ENCODE measurements at regions not wholly inside any gene's neighbourhood (a gene's known extent, or its start where the extent isn't known, plus 50 kb on each side); places are given as distances from the start of the nearest gene placed in this dataset.

DNA sequence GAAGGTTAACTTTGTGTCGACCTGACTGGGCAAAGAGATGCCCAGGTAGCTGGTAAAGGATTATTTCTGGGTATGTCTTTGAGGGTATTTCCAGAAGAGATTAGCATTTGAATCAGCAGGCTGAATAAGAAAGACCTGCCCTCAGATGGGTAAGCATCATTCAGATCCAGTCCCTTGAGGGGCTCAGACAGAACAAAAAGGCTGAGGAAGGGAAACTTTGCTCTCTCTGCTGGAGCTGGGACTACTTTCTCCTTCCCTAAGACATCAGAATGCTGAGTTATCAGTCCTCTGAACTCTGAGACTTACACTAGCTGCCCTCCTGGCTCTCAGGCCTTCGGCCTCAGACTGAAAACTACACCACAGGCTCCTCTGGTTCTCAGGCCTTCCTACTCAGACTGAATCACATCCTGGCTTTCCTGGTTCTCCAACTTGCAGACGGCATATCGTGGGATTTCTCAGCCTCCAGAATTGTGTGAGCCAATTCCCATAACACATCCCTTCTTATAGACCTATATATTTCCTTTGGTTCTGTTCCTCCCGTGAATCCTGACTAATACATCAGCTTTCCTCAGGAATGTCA is 982.9 kb downstream of the TUSC7 start:
- ATAC-seq (ENCODE audit: insufficient read depth, low FRiP score) (no peak), DNase-seq (no peak)
- H3K4me3 ChIP-seq: no peak overlapping the region
- TF ChIP-seq, protein P1, sequence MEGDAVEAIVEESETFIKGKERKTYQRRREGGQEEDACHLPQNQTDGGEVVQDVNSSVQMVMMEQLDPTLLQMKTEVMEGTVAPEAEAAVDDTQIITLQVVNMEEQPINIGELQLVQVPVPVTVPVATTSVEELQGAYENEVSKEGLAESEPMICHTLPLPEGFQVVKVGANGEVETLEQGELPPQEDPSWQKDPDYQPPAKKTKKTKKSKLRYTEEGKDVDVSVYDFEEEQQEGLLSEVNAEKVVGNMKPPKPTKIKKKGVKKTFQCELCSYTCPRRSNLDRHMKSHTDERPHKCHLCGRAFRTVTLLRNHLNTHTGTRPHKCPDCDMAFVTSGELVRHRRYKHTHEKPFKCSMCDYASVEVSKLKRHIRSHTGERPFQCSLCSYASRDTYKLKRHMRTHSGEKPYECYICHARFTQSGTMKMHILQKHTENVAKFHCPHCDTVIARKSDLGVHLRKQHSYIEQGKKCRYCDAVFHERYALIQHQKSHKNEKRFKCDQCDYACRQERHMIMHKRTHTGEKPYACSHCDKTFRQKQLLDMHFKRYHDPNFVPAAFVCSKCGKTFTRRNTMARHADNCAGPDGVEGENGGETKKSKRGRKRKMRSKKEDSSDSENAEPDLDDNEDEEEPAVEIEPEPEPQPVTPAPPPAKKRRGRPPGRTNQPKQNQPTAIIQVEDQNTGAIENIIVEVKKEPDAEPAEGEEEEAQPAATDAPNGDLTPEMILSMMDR (IDR thresholded peaks at IDR 0.05; ENCODE audit: control extremely low read depth, extremely low read depth): no peak
- 79 to 88% methylated on average over 5 of the region's 5 CpGs for WGBS, 2 donors
- H3K36me3 ChIP-seq (ENCODE audit: control insufficient read depth in 4 of 4, insufficient read depth in 4 of 4, low read length in 4 of 4): no peaks in the 10 kb centered on the region
- peaks cover 0 to 4% (median 0%) of the 10 kb centered on the region in 3 donors for H3K27me3 ChIP-seq (ENCODE audit: control insufficient read depth in 3 of 3, insufficient read depth in 3 of 3, low read length in 2 of 3)
- peaks cover 0 to 16% (median 9%) of the 10 kb centered on the region in 5 donors for H3K4me1 ChIP-seq (ENCODE audit: control insufficient read depth in 5 of 5, insufficient read depth in 5 of 5, low read length in 5 of 5)
- H3K9me3 ChIP-seq (ENCODE audit: control insufficient read depth in 4 of 4, insufficient read depth in 3 of 4, low read length in 3 of 4): no peaks in the 10 kb centered on the region
- H3K9ac ChIP-seq (ENCODE audit: insufficient read depth in 1 of 2, low read length in 2 of 2): no peak overlapping the region
- H3K27ac ChIP-seq (ENCODE audit: low read depth in 1 of 2, low read length in 1 of 2): no peak overlapping the region

DNA sequence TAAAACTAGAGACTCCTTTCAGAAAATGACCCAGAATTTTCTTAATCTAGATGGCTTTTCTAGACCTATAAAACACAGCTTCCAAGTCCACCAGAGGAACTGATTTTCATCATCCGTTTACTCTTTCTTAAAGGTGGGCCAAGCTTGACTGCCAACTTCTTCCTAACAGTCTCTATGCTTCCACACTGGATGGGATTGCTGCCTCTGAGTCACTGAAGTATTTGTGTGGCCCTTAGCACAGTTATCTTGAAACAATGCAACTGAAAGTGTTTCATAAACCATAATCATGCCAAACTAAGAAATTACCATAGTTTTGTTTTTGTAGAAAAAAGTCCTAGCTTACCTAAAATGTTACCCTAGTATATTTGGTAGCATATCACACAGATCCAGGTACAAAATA is 985.7 kb downstream of the TUSC7 start:
- TF ChIP-seq, protein P1 (IDR thresholded peaks at IDR 0.05; ENCODE audit: control extremely low read depth, extremely low read depth): no peak
- no peak overlapping the region for H3K9ac ChIP-seq (ENCODE audit: insufficient read depth in 1 of 2, low read length in 2 of 2)
- H3K36me3 ChIP-seq (ENCODE audit: control insufficient read depth in 4 of 4, insufficient read depth in 4 of 4, low read length in 4 of 4): no peaks in the 10 kb centered on the region
- H3K9me3 ChIP-seq (ENCODE audit: control insufficient read depth in 4 of 4, insufficient read depth in 3 of 4, low read length in 3 of 4): no peaks in the 10 kb centered on the region
- DNase-seq: no peak
- ATAC-seq (ENCODE audit: insufficient read depth, low FRiP score): no peak
- WGBS, 2 donors: 79 to 89% methylated on average over 1 of the region's 1 CpG
- peaks cover 0 to 4% (median 0%) of the 10 kb centered on the region in 3 donors for H3K27me3 ChIP-seq (ENCODE audit: control insufficient read depth in 3 of 3, insufficient read depth in 3 of 3, low read length in 2 of 3)
- H3K27ac ChIP-seq (ENCODE audit: low read depth in 1 of 2, low read length in 1 of 2): no peak overlapping the region
- peaks cover 0 to 16% (median 9%) of the 10 kb centered on the region in 5 donors for H3K4me1 ChIP-seq (ENCODE audit: control insufficient read depth in 5 of 5, insufficient read depth in 5 of 5, low read length in 5 of 5)
- H3K4me3 ChIP-seq: no peak overlapping the region

DNA sequence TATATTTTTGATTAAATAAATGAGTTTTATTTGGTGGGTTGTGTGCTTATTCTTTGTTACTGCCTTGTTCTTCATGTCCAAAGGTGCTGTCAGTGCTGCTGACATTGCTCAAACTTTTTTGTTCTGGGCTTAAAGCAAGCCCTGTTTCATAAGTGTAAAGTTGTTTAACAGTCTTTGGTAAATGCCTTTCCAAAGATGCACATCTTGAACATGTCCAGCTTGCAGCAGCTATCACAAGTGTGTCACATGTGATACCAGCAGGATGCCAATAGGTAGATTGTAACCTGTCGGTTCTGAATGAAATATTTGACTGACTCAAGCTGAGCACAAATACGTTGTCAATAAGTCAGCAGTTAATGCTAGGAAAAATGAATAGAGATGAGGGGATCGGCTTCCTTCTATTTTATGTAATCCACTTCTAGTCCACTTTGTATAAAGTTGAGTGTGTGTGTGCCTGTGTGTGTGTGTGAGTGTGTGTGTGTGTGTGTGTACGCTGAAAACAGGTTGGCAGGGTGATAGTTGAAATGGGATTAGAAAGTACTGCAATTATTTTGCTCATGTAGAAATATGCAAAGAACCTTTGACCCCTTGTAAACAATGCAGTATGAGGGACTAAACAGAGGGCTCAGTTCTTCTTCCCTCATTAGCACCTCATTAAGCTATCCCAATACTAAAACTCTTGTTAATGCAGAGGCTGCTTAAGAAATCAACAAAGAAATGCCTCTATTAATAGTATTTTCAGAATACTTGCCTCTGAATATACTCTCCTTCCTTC is 986.5 kb downstream of the TUSC7 start:
- Histone ChIP-seq H3K4me3 (no peak overlapping the region), H3K9ac (ENCODE audit: insufficient read depth in 1 of 2, low read length in 2 of 2) (no peak overlapping the region), H3K36me3 (ENCODE audit: control insufficient read depth in 4 of 4, insufficient read depth in 4 of 4, low read length in 4 of 4) (no peaks in the 10 kb centered on the region), H3K4me1 (ENCODE audit: control insufficient read depth in 5 of 5, insufficient read depth in 5 of 5, low read length in 5 of 5) (peaks cover 0 to 16% (median 9%) of the 10 kb centered on the region in 5 donors), H3K27me3 (ENCODE audit: control insufficient read depth in 3 of 3, insufficient read depth in 3 of 3, low read length in 2 of 3) (peaks cover 0 to 4% (median 0%) of the 10 kb centered on the region in 3 donors), H3K9me3 (ENCODE audit: control insufficient read depth in 4 of 4, insufficient read depth in 3 of 4, low read length in 3 of 4) (no peaks in the 10 kb centered on the region), H3K27ac (ENCODE audit: low read depth in 1 of 2, low read length in 1 of 2) (no peak overlapping the region)
- DNase-seq: peak; percentile 29 to 71 (median 60)
- 43 to 68% methylated on average over 4 of the region's 4 CpGs for WGBS, 2 donors
- ATAC-seq (ENCODE audit: insufficient read depth, low FRiP score): no peak
- TF ChIP-seq, protein P1 (IDR thresholded peaks at IDR 0.05; ENCODE audit: control extremely low read depth, extremely low read depth): no peak
